ENCODE measurements at regions not wholly inside any gene's neighbourhood (a gene's known extent, or its start where the extent isn't known, plus 50 kb on each side); places are given as distances from the start of the nearest gene placed in this dataset.
A peak's percentile ranks its signal among the peaks of the same experiment; 100 is the strongest.

DNA sequence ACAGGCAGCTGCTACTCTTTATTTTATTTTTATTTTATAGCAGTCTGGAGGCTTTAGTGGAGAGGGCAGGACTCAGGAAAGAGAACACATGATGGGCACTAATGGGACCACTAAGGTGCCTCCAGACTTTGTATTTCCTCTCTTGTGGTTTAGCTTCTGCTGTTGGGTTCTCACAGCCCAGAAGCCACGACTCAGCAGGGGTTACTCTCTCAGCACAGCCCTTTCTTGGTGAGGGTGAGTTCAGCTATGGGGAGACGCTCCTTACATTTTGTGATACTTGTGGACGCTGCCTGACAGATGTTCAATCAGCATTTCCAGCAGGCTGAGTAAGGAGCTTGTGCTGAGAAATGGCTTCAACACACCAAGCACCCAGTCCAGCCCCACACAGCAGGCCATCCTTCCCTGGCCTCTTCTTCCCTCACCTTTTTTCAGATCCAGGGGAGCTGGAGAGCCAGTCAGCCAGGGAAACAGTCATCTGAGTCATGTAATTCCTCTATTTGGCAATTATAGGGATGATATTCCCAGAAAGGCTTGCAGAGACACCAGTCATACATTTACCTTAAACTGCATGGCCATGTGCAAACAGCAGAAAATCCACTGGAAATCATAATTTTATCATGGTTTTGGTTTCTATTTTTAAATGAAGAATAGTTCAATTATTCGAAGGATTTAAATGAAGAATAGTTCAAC lies 53.2 kb upstream of the RAB3GAP2 start:
- Histone ChIP-seq H3K36me3 (ENCODE audit: low read depth, low read length) (no peaks in the 10 kb centered on the region), H3K4me3 (ENCODE audit: low read length) (no peak overlapping the region), H3K9me2 (replicated peaks; ENCODE audit: low read length) (no peaks in the 10 kb centered on the region), H3K4me1 (ENCODE audit: insufficient read depth, low read length) (peaks cover 13% of the 10 kb centered on the region), H3K9me3 (ENCODE audit: low read length) (no peaks in the 10 kb centered on the region), H3F3A (ENCODE audit: low read length, unreplicated experiment) (no peaks in the 10 kb centered on the region), H3K9ac (ENCODE audit: low read length) (no peak overlapping the region), H3K4me2 (ENCODE audit: low read length) (no peak overlapping the region), H3K27ac (ENCODE audit: low read length) (no peak overlapping the region), H3K27me3 (ENCODE audit: low read length) (peaks cover 5% of the 10 kb centered on the region; the same call in 1 of the 2 replicates), H4K20me1 (ENCODE audit: low read length) (no peaks in the 10 kb centered on the region), H2AFZ (ENCODE audit: low read length) (no peak overlapping the region), H3K79me2 (ENCODE audit: low read length) (no peaks in the 10 kb centered on the region)
- intact Hi-C loops (cut with micrococcal nuclease) = no loop called here
- DNase-seq (peak; percentile 23), ATAC-seq (no peak)
- CTCF ChIA-PET = no interaction called here
- POLR2A ChIA-PET (ENCODE audit: unreplicated experiment) = no interaction called here
- no peak for TF ChIP-seq EZH2 (IDR thresholded peaks at IDR 0.05; ENCODE audit: low read length, unreplicated experiment)
- TF ChIP-seq, protein P1, sequence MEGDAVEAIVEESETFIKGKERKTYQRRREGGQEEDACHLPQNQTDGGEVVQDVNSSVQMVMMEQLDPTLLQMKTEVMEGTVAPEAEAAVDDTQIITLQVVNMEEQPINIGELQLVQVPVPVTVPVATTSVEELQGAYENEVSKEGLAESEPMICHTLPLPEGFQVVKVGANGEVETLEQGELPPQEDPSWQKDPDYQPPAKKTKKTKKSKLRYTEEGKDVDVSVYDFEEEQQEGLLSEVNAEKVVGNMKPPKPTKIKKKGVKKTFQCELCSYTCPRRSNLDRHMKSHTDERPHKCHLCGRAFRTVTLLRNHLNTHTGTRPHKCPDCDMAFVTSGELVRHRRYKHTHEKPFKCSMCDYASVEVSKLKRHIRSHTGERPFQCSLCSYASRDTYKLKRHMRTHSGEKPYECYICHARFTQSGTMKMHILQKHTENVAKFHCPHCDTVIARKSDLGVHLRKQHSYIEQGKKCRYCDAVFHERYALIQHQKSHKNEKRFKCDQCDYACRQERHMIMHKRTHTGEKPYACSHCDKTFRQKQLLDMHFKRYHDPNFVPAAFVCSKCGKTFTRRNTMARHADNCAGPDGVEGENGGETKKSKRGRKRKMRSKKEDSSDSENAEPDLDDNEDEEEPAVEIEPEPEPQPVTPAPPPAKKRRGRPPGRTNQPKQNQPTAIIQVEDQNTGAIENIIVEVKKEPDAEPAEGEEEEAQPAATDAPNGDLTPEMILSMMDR (conservative IDR thresholded peaks at IDR 0.05; ENCODE audit: low read depth, low read length) = no peak
- TF ChIP-seq EZH2phosphoT487 (IDR thresholded peaks at IDR 0.05; ENCODE audit: borderline replicate concordance, low read length) = no peak
- BruUV-seq (replicated peaks) = no TSS peak

DNA sequence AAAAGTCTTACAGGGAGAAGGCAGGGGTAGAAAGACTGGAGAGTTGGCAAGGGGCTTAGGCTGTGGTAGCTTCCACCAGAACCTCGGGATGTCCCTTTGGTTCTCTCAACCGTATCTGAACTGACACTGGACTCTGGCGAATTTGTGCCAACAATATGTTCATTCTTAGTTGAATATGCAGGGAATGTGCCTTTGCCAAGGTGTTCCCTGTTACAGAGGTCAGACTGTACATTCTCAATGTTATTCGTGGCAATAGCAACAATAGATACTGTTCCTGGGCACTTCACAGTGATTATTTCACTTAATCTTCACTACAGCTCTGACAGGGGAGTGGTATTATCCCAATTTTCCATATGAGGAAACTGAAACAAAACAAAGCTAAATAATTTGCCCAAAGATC lies 51.5 kb upstream of the RAB3GAP2 start:
- Histone ChIP-seq H2AFZ (ENCODE audit: low read length) (no peak overlapping the region), H3K4me1 (ENCODE audit: insufficient read depth, low read length) (peaks cover 13% of the 10 kb centered on the region), H3K9me3 (ENCODE audit: low read length) (no peaks in the 10 kb centered on the region), H3K79me2 (ENCODE audit: low read length) (no peaks in the 10 kb centered on the region), H3K27me3 (ENCODE audit: low read length) (peaks cover 7% of the 10 kb centered on the region; the same call in 1 of the 2 replicates), H3K4me3 (ENCODE audit: low read length) (no peak overlapping the region), H3K4me2 (ENCODE audit: low read length) (no peak overlapping the region), H4K20me1 (ENCODE audit: low read length) (no peaks in the 10 kb centered on the region), H3K27ac (ENCODE audit: low read length) (no peak overlapping the region), H3K9ac (ENCODE audit: low read length) (no peak overlapping the region), H3F3A (ENCODE audit: low read length, unreplicated experiment) (no peaks in the 10 kb centered on the region), H3K9me2 (replicated peaks; ENCODE audit: low read length) (no peaks in the 10 kb centered on the region), H3K36me3 (ENCODE audit: low read depth, low read length) (no peaks in the 10 kb centered on the region)
- intact Hi-C loops (cut with micrococcal nuclease) = no loop called here
- DNase-seq = no peak
- ChIA-PET POLR2A (ENCODE audit: unreplicated experiment) (no interaction called here), CTCF (interaction anchor here (0.6 kb wide), 1 partner anchor 105 kb away, joined by 4 read pairs; no protein-coding TSS in a partner anchor)
- TF ChIP-seq EZH2phosphoT487 (IDR thresholded peaks at IDR 0.05; ENCODE audit: borderline replicate concordance, low read length) (no peak), EZH2 (IDR thresholded peaks at IDR 0.05; ENCODE audit: low read length, unreplicated experiment) (no peak)
- TF ChIP-seq, protein P1 (conservative IDR thresholded peaks at IDR 0.05; ENCODE audit: low read depth, low read length) = no peak
- no peak for ATAC-seq
- no TSS peak for BruUV-seq (replicated peaks)

DNA sequence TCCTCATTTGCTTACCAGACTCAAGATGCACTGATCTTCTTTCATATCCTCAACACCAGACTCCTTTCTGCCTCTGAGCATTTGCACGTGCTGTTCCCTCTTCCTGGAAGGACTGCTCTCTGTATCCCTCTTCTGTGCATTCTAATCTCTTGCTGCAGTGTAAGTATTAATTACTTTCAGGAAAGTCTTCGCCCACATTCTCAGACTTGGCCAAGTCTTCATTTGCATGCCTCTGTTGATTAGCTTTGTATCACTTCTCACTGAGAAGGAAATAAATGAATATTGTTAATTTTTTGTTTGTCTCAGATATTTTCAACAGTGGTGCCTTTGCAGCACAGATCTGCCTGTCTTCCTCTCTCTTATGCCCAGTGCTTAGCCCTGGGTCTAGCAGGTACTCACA lies 50.3 kb upstream of the RAB3GAP2 start:
- POLR2A ChIA-PET (ENCODE audit: unreplicated experiment) = no interaction called here
- BruUV-seq (replicated peaks) = no TSS peak
- no peaks in the 10 kb centered on the region for H3K79me2 ChIP-seq (ENCODE audit: low read length)
- ATAC-seq = no peak
- H3K27me3 ChIP-seq (ENCODE audit: low read length) = peaks cover 14% of the 10 kb centered on the region
- H3K36me3 ChIP-seq (ENCODE audit: low read depth, low read length) = no peaks in the 10 kb centered on the region
- H3K4me2 ChIP-seq (ENCODE audit: low read length) = no peak overlapping the region
- intact Hi-C loops (cut with micrococcal nuclease) = no loop called here
- no peaks in the 10 kb centered on the region for H3K9me2 ChIP-seq (replicated peaks; ENCODE audit: low read length)
- CTCF ChIA-PET = no interaction called here
- H3K4me3 ChIP-seq (ENCODE audit: low read length) = no peak overlapping the region
- no peak for TF ChIP-seq EZH2 (IDR thresholded peaks at IDR 0.05; ENCODE audit: low read length, unreplicated experiment)
- TF ChIP-seq, protein P1 (conservative IDR thresholded peaks at IDR 0.05; ENCODE audit: low read depth, low read length) = no peak
- TF ChIP-seq EZH2phosphoT487 (IDR thresholded peaks at IDR 0.05; ENCODE audit: borderline replicate concordance, low read length) = no peak
- H3K9ac ChIP-seq (ENCODE audit: low read length) = no peak overlapping the region
- no peak for DNase-seq
- H2AFZ ChIP-seq (ENCODE audit: low read length) = no peak overlapping the region
- H4K20me1 ChIP-seq (ENCODE audit: low read length) = no peaks in the 10 kb centered on the region
- H3F3A ChIP-seq (ENCODE audit: low read length, unreplicated experiment) = no peaks in the 10 kb centered on the region
- peaks cover 13% of the 10 kb centered on the region for H3K4me1 ChIP-seq (ENCODE audit: insufficient read depth, low read length)
- H3K9me3 ChIP-seq (ENCODE audit: low read length) = no peaks in the 10 kb centered on the region
- H3K27ac ChIP-seq (ENCODE audit: low read length) = no peak overlapping the region
